Tibial nerve (tissue), 4 donors: ENCODE measurements at regions not wholly inside any gene's neighbourhood (a gene's known extent, or its start where the extent isn't known, plus 50 kb on each side); places are given as distances from the start of the nearest gene placed in this dataset.

Source experiments
- DNase-seq, 2 donors: peaks; one replicate each; pipeline ENCODE4 v3.0.0-alpha.2; 2019; ENCODE audit warnings: low spot score in 2 of 2
- H3K27ac ChIP-seq, 4 donors: fragments of 200-600 bp; sonication (generic) in 3 of 4; one replicate each; pipeline ENCODE4 v1.5.1; 2017 to 2019; ENCODE audit warnings: mild to moderate bottlenecking in 1 of 4
- H3K27me3 ChIP-seq, 2 donors: fragments of 200-600 bp; sonication (generic) in 1 of 2; one replicate each; pipeline versions ENCODE4 v1.5.1 to v1.6.0; 2017 to 2019
- H3K36me3 ChIP-seq, 3 donors: fragments of 200-600 bp; sonication (generic); one replicate each; pipeline ENCODE4 v1.5.1; 2018 to 2019
- H3K4me1 ChIP-seq, 4 donors: fragments of 200-600 bp; sonication (generic) in 3 of 4; one replicate each; pipeline ENCODE4 v1.5.1; 2017 to 2019
- H3K4me3 ChIP-seq, 4 donors: fragments of 200-600 bp; sonication (generic) in 3 of 4; one replicate each; pipeline ENCODE4 v1.5.1; 2017 to 2019; ENCODE audit warnings: mild to moderate bottlenecking in 1 of 4, moderate library complexity in 1 of 4
- H3K9me3 ChIP-seq, 4 donors: fragments of 200-600 bp; sonication (generic) in 3 of 4; one replicate each; pipeline ENCODE4 v1.5.1; 2017 to 2019
- CTCF ChIP-seq, 5 experiments: fragments of 200-600 bp in 3 of 5; fragments of 450-650 bp in 2 of 5; sonication (generic) in 3 of 5; IDR thresholded peaks; one replicate each; pipeline ENCODE4 v1.5.1; 2016 to 2019; ENCODE audit warnings: antibody characterized with exemption in 5 of 5, mild to moderate bottlenecking in 3 of 5, moderate library complexity in 2 of 5
- EP300 ChIP-seq, 2 donors: sonication (generic); formaldehyde crosslinking; IDR thresholded peaks; one replicate each; pipeline ENCODE4 v1.6.1; 2017; ENCODE audit warnings: antibody characterized with exemption in 2 of 2, mild to moderate bottlenecking in 1 of 2
- POLR2A ChIP-seq, 2 donors: fragments of 450-650 bp; IDR thresholded peaks; one replicate each; pipeline ENCODE4 v1.6.1; 2017; ENCODE audit warnings: antibody characterized with exemption in 2 of 2, mild to moderate bottlenecking in 2 of 2, moderate library complexity in 2 of 2
- WGBS, 2 donors: methylation state at CpG; one replicate each; pipeline ENCODE4 v1.1.5; 2018; 5-methylcytosine and 5-hydroxymethylcytosine counted together

- no peak overlapping the region for H3K27ac ChIP-seq
- H3K4me3 ChIP-seq = no peak overlapping the region
- no peaks in the 10 kb centered on the region for H3K27me3 ChIP-seq
- H3K9me3 ChIP-seq = no peaks in the 10 kb centered on the region
- TF ChIP-seq POLR2A (IDR thresholded peaks at IDR 0.05) = no peak
- no peak for TF ChIP-seq CTCF (IDR thresholded peaks at IDR 0.05)
- TF ChIP-seq EP300 (IDR thresholded peaks at IDR 0.05) = no peak
- DNase-seq = no peak
- H3K4me1 ChIP-seq = no peaks in the 10 kb centered on the region
- no peaks in the 10 kb centered on the region for H3K36me3 ChIP-seq
- 64 to 72% methylated on average over 2 of the region's 2 CpGs for WGBS, 2 donors
These were observed 405.0 kb upstream of the ZNF507 start for GRCh38 chr19:31940396-31940795.

GRCh38 chr19:31943191-31943661, 402.2 kb upstream of the ZNF507 start:
- DNase-seq = no peak
- TF ChIP-seq EP300 (IDR thresholded peaks at IDR 0.05) (no peak), POLR2A (IDR thresholded peaks at IDR 0.05) (no peak), CTCF (IDR thresholded peaks at IDR 0.05) (no peak)
- Histone ChIP-seq H3K27me3 (no peaks in the 10 kb centered on the region), H3K9me3 (no peaks in the 10 kb centered on the region), H3K4me3 (no peak overlapping the region), H3K27ac (no peak overlapping the region), H3K36me3 (no peaks in the 10 kb centered on the region), H3K4me1 (peaks cover 0 to 3% (median 0%) of the 10 kb centered on the region in 4 donors)
- WGBS, 2 donors = 46 to 48% methylated on average over 11 of the region's 11 CpGs

- DNase-seq = no peak
- no peak overlapping the region for H3K4me3 ChIP-seq
- no peaks in the 10 kb centered on the region for H3K9me3 ChIP-seq
- peaks cover 0 to 3% (median 0%) of the 10 kb centered on the region in 4 donors for H3K4me1 ChIP-seq
- no peaks in the 10 kb centered on the region for H3K27me3 ChIP-seq
- H3K36me3 ChIP-seq = no peaks in the 10 kb centered on the region
- TF ChIP-seq EP300 (IDR thresholded peaks at IDR 0.05) (no peak), CTCF (IDR thresholded peaks at IDR 0.05) (no peak), POLR2A (IDR thresholded peaks at IDR 0.05) (no peak)
- H3K27ac ChIP-seq = no peak overlapping the region
- WGBS, 2 donors = 82 to 87% methylated on average over 11 of the region's 11 CpGs
These were observed 401.6 kb upstream of the ZNF507 start for GRCh38 chr19:31943778-31944177.

GRCh38 chr19:31944326-31944725, 401.1 kb upstream of the ZNF507 start:
- TF ChIP-seq EP300 (IDR thresholded peaks at IDR 0.05) (no peak), POLR2A (IDR thresholded peaks at IDR 0.05) (no peak), CTCF (IDR thresholded peaks at IDR 0.05) (no peak)
- no peaks in the 10 kb centered on the region for H3K36me3 ChIP-seq
- no peaks in the 10 kb centered on the region for H3K9me3 ChIP-seq
- WGBS, 2 donors = 70 to 88% methylated on average over 3 of the region's 3 CpGs
- H3K27me3 ChIP-seq = no peaks in the 10 kb centered on the region
- H3K4me1 ChIP-seq = peaks cover 0 to 3% (median 0%) of the 10 kb centered on the region in 4 donors
- no peak for DNase-seq
- H3K4me3 ChIP-seq = no peak overlapping the region
- H3K27ac ChIP-seq = no peak overlapping the region

- H3K36me3 ChIP-seq = no peaks in the 10 kb centered on the region
- H3K4me3 ChIP-seq = no peak overlapping the region
- H3K4me1 ChIP-seq = peaks cover 0 to 3% (median 0%) of the 10 kb centered on the region in 4 donors
- DNase-seq = peak in 1 of 2 donors; percentile 14
- H3K27ac ChIP-seq = no peak overlapping the region
- 33 to 58% methylated on average over 3 to 4 of the region's 4 CpGs for WGBS, 2 donors
- no peak for TF ChIP-seq CTCF (IDR thresholded peaks at IDR 0.05)
- no peak for TF ChIP-seq POLR2A (IDR thresholded peaks at IDR 0.05)
- TF ChIP-seq EP300 (IDR thresholded peaks at IDR 0.05) = no peak
- H3K9me3 ChIP-seq = no peaks in the 10 kb centered on the region
- no peaks in the 10 kb centered on the region for H3K27me3 ChIP-seq
These were observed 398.9 kb upstream of the ZNF507 start for GRCh38 chr19:31946491-31946890.
